ENCODE measurements at regions not wholly inside any gene's neighbourhood (a gene's known extent, or its start where the extent isn't known, plus 50 kb on each side); places are given as distances from the start of the nearest gene placed in this dataset.
"Not testable (repeated sequence)": the region's sequence is repeated elsewhere in the genome, so short reads cannot be mapped to it uniquely, and the experiment has no call there.

GRCh38 chr4:56575820-56576429 lies 70.3 kb downstream of the ARL9 start:
- H3K4me3 ChIP-seq (ENCODE audit: low read length) = no peak overlapping the region
- H3K27me3 ChIP-seq (replicated peaks; ENCODE audit: insufficient read depth, low read length) = no peaks in the 10 kb centered on the region
- H3K9me2 ChIP-seq (replicated peaks; ENCODE audit: insufficient read depth, low read length) = no peaks in the 10 kb centered on the region
- no peaks in the 10 kb centered on the region for H3K79me2 ChIP-seq (ENCODE audit: low read length)
- H4K20me1 ChIP-seq (ENCODE audit: insufficient read depth, low read length) = no peaks in the 10 kb centered on the region
- no peaks in the 10 kb centered on the region for H3K4me1 ChIP-seq (ENCODE audit: low read length)
- H2AFZ ChIP-seq (ENCODE audit: low read length) = no peak overlapping the region
- DNase-seq = peak; percentile 30
- no peaks in the 10 kb centered on the region for H3K36me3 ChIP-seq (replicated peaks; ENCODE audit: insufficient read depth, low read length)
- H3K4me2 ChIP-seq (ENCODE audit: low read depth, low read length) = no peak overlapping the region
- H3F3A ChIP-seq (ENCODE audit: insufficient read depth, low read length) = no peaks in the 10 kb centered on the region
- no peak overlapping the region for H3K9ac ChIP-seq (ENCODE audit: low read length)
- no peak overlapping the region for H3K27ac ChIP-seq (ENCODE audit: low read length)
- H3K9me3 ChIP-seq (replicated peaks; ENCODE audit: insufficient read depth, low read length) = no peaks in the 10 kb centered on the region
- TF ChIP-seq, protein P1, sequence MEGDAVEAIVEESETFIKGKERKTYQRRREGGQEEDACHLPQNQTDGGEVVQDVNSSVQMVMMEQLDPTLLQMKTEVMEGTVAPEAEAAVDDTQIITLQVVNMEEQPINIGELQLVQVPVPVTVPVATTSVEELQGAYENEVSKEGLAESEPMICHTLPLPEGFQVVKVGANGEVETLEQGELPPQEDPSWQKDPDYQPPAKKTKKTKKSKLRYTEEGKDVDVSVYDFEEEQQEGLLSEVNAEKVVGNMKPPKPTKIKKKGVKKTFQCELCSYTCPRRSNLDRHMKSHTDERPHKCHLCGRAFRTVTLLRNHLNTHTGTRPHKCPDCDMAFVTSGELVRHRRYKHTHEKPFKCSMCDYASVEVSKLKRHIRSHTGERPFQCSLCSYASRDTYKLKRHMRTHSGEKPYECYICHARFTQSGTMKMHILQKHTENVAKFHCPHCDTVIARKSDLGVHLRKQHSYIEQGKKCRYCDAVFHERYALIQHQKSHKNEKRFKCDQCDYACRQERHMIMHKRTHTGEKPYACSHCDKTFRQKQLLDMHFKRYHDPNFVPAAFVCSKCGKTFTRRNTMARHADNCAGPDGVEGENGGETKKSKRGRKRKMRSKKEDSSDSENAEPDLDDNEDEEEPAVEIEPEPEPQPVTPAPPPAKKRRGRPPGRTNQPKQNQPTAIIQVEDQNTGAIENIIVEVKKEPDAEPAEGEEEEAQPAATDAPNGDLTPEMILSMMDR (IDR thresholded peaks at IDR 0.05; ENCODE audit: low read length) = peak; percentile 47
- TF ChIP-seq EZH2 (optimal IDR thresholded peaks at IDR 0.05; ENCODE audit: low read depth, low read length) = no peak

DNA sequence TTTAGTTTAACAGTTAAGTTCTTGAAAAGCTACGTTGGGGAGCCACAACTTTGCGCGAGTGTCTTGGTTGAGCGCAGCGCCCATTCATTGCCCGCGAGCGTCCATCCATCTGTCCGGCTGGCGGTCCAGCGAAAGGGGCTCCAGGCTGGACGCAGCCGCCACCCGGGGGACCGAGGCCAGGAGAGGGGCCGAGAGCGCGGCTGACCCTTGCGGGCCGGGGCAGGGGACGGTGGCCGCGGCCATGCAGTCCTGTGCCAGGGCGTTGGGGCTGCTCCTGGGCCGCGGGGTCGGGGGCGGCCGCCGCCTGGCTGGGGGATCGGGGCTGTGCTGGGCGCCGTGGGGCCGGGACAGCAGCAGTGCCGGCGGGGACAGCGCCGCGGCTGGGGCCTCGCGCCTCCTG lies 86.8 kb downstream of the ARL9 start:
- not testable (repeated sequence) for H2AFZ ChIP-seq (ENCODE audit: low read length); DNase-seq; H3F3A ChIP-seq (ENCODE audit: insufficient read depth, low read length); H3K4me3 ChIP-seq (ENCODE audit: low read length); H3K9me3 ChIP-seq (replicated peaks; ENCODE audit: insufficient read depth, low read length); H3K9ac ChIP-seq (ENCODE audit: low read length); H3K27me3 ChIP-seq (replicated peaks; ENCODE audit: insufficient read depth, low read length); H3K4me1 ChIP-seq (ENCODE audit: low read length); H3K79me2 ChIP-seq (ENCODE audit: low read length); H3K36me3 ChIP-seq (replicated peaks; ENCODE audit: insufficient read depth, low read length); H3K27ac ChIP-seq (ENCODE audit: low read length); H3K9me2 ChIP-seq (replicated peaks; ENCODE audit: insufficient read depth, low read length); H3K4me2 ChIP-seq (ENCODE audit: low read depth, low read length); H4K20me1 ChIP-seq (ENCODE audit: insufficient read depth, low read length)
